H1 (cell line): ENCODE measurements at regions not wholly inside any gene's neighbourhood (a gene's known extent, or its start where the extent isn't known, plus 50 kb on each side); places are given as distances from the start of the nearest gene placed in this dataset.

Source experiments
- CTCF ChIA-PET: fragments of 300-600 bp; sonication (Branson Sonifier 250); formaldehyde crosslinking; loops from one replicate; lab custom pipeline; 2021; ENCODE audit not compliant: partially characterized antibody; lab: Charles Lee
- POLR2A ChIA-PET: fragments of 300-600 bp; sonication (Branson Sonifier 250); formaldehyde crosslinking; loops from one replicate; lab custom pipeline; 2021; ENCODE audit warnings: inconsistent platforms; ENCODE audit not compliant: partially characterized antibody; lab: Charles Lee
- DNase-seq, 2 experiments: peaks; one replicate each; pipeline versions ENCODE4 v3.0.0 to v3.0.0-alpha.2; 2010 to 2022; ENCODE audit warnings: low spot score in 2 of 2, low read depth in 1 of 2, mixed read lengths in 1 of 2
- FAIRE-seq: peaks from 2 replicates; lab custom pipeline; 2011; peaks lifted over from hg19 to GRCh38; lab: Jason Lieb, UNC
- H2AFZ ChIP-seq: 2 replicates; pipeline ENCODE4 v1.8.1; 2012; ENCODE audit warnings: low read length, inconsistent platforms
- H2AK5ac ChIP-seq: 2 replicates; pipeline ENCODE4 v1.6.1; 2013; ENCODE audit warnings: low read depth, low read length
- H2BK120ac ChIP-seq: replicated peaks from 2 replicates; pipeline ENCODE3; 2013; ENCODE audit warnings: low read depth, low read length, inconsistent platforms
- H2BK12ac ChIP-seq: 2 replicates; pipeline ENCODE4 v1.6.1; 2013; ENCODE audit warnings: low read depth, low read length
- H2BK15ac ChIP-seq: 2 replicates; pipeline ENCODE4 v1.6.1; 2013; ENCODE audit warnings: low read length
- H2BK20ac ChIP-seq: 2 replicates; pipeline ENCODE4 v1.6.1; 2013; ENCODE audit warnings: low read length
- H2BK5ac ChIP-seq: 2 replicates; pipeline ENCODE4 v1.6.1; 2013; ENCODE audit warnings: low read depth, low read length
- H3K14ac ChIP-seq: 2 replicates; pipeline ENCODE4 v1.6.1; 2013; ENCODE audit warnings: inconsistent platforms; ENCODE audit not compliant: insufficient read length
- H3K18ac ChIP-seq: 2 replicates; pipeline ENCODE4 v1.6.1; 2013; ENCODE audit warnings: low read length; ENCODE audit errors: extremely low read depth
- H3K23ac ChIP-seq: 2 replicates; pipeline ENCODE4 v1.6.1; 2013; ENCODE audit warnings: inconsistent platforms; ENCODE audit not compliant: insufficient read length
- H3K23me2 ChIP-seq: 2 replicates; pipeline ENCODE4 v1.6.1; 2013; ENCODE audit warnings: low read depth, low read length
- H3K27ac ChIP-seq: 2 replicates; pipeline ENCODE4 v1.6.1; 2011; ENCODE audit warnings: low read depth, low read length, inconsistent platforms
- H3K27me3 ChIP-seq, 4 experiments: replicated peaks in 1 of 4; 1 replicate in 1 of 4; 2 replicates in 3 of 4; pipeline versions ENCODE4 v1.6.1 to v1.8.1; 2011 to 2013; ENCODE audit warnings: low read length in 3 of 4, mild to moderate bottlenecking in 3 of 4, inconsistent platforms in 2 of 4, mixed read lengths in 2 of 4, moderate library complexity in 1 of 4; ENCODE audit not compliant: control insufficient read depth in 3 of 4, insufficient read depth in 3 of 4; ENCODE audit errors: extremely low read depth in 1 of 4
- H3K36me3 ChIP-seq, 4 experiments: 2 replicates each; pipeline versions ENCODE4 v1.6.1 to v1.8.1; 2011 to 2013; ENCODE audit warnings: mild to moderate bottlenecking in 4 of 4, low read length in 3 of 4, moderate library complexity in 2 of 4, control low read depth in 1 of 4, inconsistent platforms in 1 of 4; ENCODE audit not compliant: insufficient read depth in 4 of 4, control insufficient read depth in 2 of 4
- H3K4ac ChIP-seq: replicated peaks from 2 replicates; pipeline ENCODE3; 2013; ENCODE audit warnings: low read length, low read depth, mixed read lengths, inconsistent platforms; ENCODE audit not compliant: insufficient read length
- H3K4me1 ChIP-seq, 4 experiments: replicated peaks in 1 of 4; 1 replicate in 1 of 4; 2 replicates in 3 of 4; pipeline versions ENCODE4 v1.6.1 to v1.8.1; 2011 to 2013; ENCODE audit warnings: low read length in 3 of 4, inconsistent platforms in 2 of 4, mixed read lengths in 1 of 4; ENCODE audit not compliant: insufficient read depth in 4 of 4, control insufficient read depth in 3 of 4
- H3K4me2 ChIP-seq, 2 experiments: 2 replicates each; pipeline versions ENCODE4 v1.6.1 to v1.8.1; 2011 to 2013; ENCODE audit warnings: low read depth in 2 of 2, low read length in 2 of 2, control low read depth in 1 of 2, inconsistent platforms in 1 of 2, mild to moderate bottlenecking in 1 of 2; ENCODE audit not compliant: insufficient read depth in 1 of 2
- H3K4me3 ChIP-seq, 4 experiments: fragments of 200-600, 300-600 bp in 1 of 4; sonication (generic), shearing (Covaris generic), sonication (Bioruptor Twin) in 1 of 4; 2 replicates each; pipeline versions ENCODE4 v1.5.1 to v1.8.1; 2011 to 2016; ENCODE audit warnings: low read length in 4 of 4, low read depth in 3 of 4, control low read depth in 2 of 4, inconsistent platforms in 2 of 4, mild to moderate bottlenecking in 2 of 4, mixed read lengths in 1 of 4, moderate library complexity in 1 of 4; ENCODE audit not compliant: insufficient read depth in 2 of 4; ENCODE audit errors: extremely low read depth in 1 of 4
- H3K56ac ChIP-seq: replicated peaks from 2 replicates; pipeline ENCODE3; 2013; ENCODE audit warnings: low read depth, mild to moderate bottlenecking, mixed read lengths, low read length, inconsistent platforms; ENCODE audit not compliant: insufficient read length
- H3K79me1 ChIP-seq: 2 replicates; pipeline ENCODE4 v1.6.1; 2013; ENCODE audit warnings: low read depth, low read length, control low read depth
- H3K79me2 ChIP-seq, 2 experiments: 2 replicates each; pipeline versions ENCODE4 v1.6.1 to v1.8.1; 2012 to 2013; ENCODE audit warnings: low read length in 2 of 2, mild to moderate bottlenecking in 2 of 2, inconsistent platforms in 1 of 2; ENCODE audit not compliant: insufficient read depth in 2 of 2, control insufficient read depth in 1 of 2
- H3K9ac ChIP-seq, 4 experiments: replicated peaks in 1 of 4; 1 replicate in 1 of 4; 2 replicates in 3 of 4; pipeline versions ENCODE4 v1.6.1 to v1.8.1; 2011 to 2013; ENCODE audit warnings: low read depth in 3 of 4, low read length in 3 of 4, control low read depth in 2 of 4, mild to moderate bottlenecking in 2 of 4, moderate library complexity in 2 of 4, inconsistent platforms in 1 of 4; ENCODE audit errors: extremely low read depth in 1 of 4
- H3K9me3 ChIP-seq, 2 experiments: 2 replicates each; pipeline versions ENCODE4 v1.6.1 to v1.8.1; 2012 to 2013; ENCODE audit warnings: mild to moderate bottlenecking in 2 of 2, moderate library complexity in 2 of 2, control low read depth in 1 of 2, inconsistent platforms in 1 of 2, low read depth in 1 of 2, low read length in 1 of 2, mixed read lengths in 1 of 2; ENCODE audit not compliant: insufficient read depth in 2 of 2
- H4K20me1 ChIP-seq, 2 experiments: replicated peaks in 1 of 2; 2 replicates each; pipeline versions ENCODE3 to v1.8.1; 2011 to 2013; ENCODE audit warnings: inconsistent platforms in 2 of 2, low read length in 2 of 2, mild to moderate bottlenecking in 1 of 2; ENCODE audit not compliant: insufficient read depth in 2 of 2, control insufficient read depth in 1 of 2
- H4K5ac ChIP-seq: 2 replicates; pipeline ENCODE4 v1.6.1; 2013; ENCODE audit warnings: low read length, low read depth, mixed read lengths, inconsistent platforms; ENCODE audit not compliant: insufficient read length
- H4K8ac ChIP-seq: 2 replicates; pipeline ENCODE4 v1.8.0; 2013; ENCODE audit warnings: mild to moderate bottlenecking, moderate library complexity, low read length, inconsistent platforms; ENCODE audit not compliant: insufficient read depth; ENCODE audit errors: extremely low read depth
- H4K91ac ChIP-seq: replicated peaks from 2 replicates; pipeline ENCODE3; 2013; ENCODE audit warnings: low read length, mixed read lengths, inconsistent platforms; ENCODE audit not compliant: insufficient read length
- CBX5 ChIP-seq: fragments of 300-800, 300-1000 bp; sonication (generic); IDR thresholded peaks from 2 replicates; pipeline ENCODE4 v1.7.1; 2016; ENCODE audit warnings: antibody characterized with exemption, low read length, low read depth
- CBX8 ChIP-seq: fragments of 300-800, 300-1000 bp; sonication (generic); IDR thresholded peaks from 2 replicates; pipeline ENCODE4 v1.7.1; 2016; ENCODE audit warnings: low read depth, low read length, borderline replicate concordance
- CEBPB ChIP-seq: IDR thresholded peaks from 2 replicates; pipeline ENCODE4 v1.6.1; 2012; ENCODE audit warnings: low read depth, low read length
- FOSL1 ChIP-seq: IDR thresholded peaks from 2 replicates; pipeline ENCODE4 v1.6.1; 2011; ENCODE audit warnings: mild to moderate bottlenecking, low read depth, low read length, moderate library complexity; ENCODE audit not compliant: insufficient read depth
- GTF2F1 ChIP-seq: IDR thresholded peaks from 2 replicates; pipeline ENCODE4 v1.6.1; 2012; ENCODE audit warnings: low read depth, low read length, improper control_type of control experiment, borderline replicate concordance
- POU5F1 ChIP-seq: IDR thresholded peaks from 2 replicates; pipeline ENCODE4 v1.6.1; 2011; ENCODE audit warnings: low read depth, mild to moderate bottlenecking, low read length, moderate library complexity
- SIN3A ChIP-seq, 2 experiments: IDR thresholded peaks in 1 of 2; conservative IDR thresholded peaks in 1 of 2; 2 replicates each; pipeline ENCODE4 v1.6.1; 2011 to 2012; ENCODE audit warnings: low read length in 2 of 2, improper control_type of control experiment in 1 of 2, low read depth in 1 of 2, mild to moderate bottlenecking in 1 of 2
- SP4 ChIP-seq: IDR thresholded peaks from 2 replicates; pipeline ENCODE4 v1.6.1; 2012; ENCODE audit warnings: low read length, inconsistent platforms
- SUZ12 ChIP-seq: fragments of 200-600 bp; sonication (generic); IDR thresholded peaks from 2 replicates; pipeline ENCODE4 v1.6.1; 2012; ENCODE audit warnings: mild to moderate bottlenecking, inconsistent platforms, low read length, moderate library complexity, mixed read lengths
- ZNF274 ChIP-seq: IDR thresholded peaks from 2 replicates; pipeline ENCODE4 v1.7.0; 2012; ENCODE audit warnings: low read length, borderline replicate concordance; ENCODE audit errors: extremely low read depth
- whole genome bisulfite sequencing, 2 experiments: shearing (Covaris generic) in 1 of 2; methylation state at CpG; one replicate each; pipeline versions ENCODE4 v1.1.6 to v1.1.7; 2013 to 2015; ENCODE audit warnings: low lambda C conversion rate in 2 of 2, mixed read lengths in 2 of 2, inconsistent platforms in 1 of 2, low coverage in 1 of 2, missing lambda C conversion rate in 1 of 2; ENCODE audit not compliant: insufficient replicate concordance in 2 of 2, insufficient coverage in 1 of 2, insufficient read length in 1 of 2; ENCODE audit errors: extremely low coverage in 1 of 2, missing lambda C conversion rate in 1 of 2; 5-methylcytosine and 5-hydroxymethylcytosine counted together
- TF ChIP-seq, protein P1 (sequence below): IDR thresholded peaks from 2 replicates; pipeline ENCODE4 v1.6.1; 2011; ENCODE audit warnings: low read depth, mild to moderate bottlenecking, low read length; ENCODE audit not compliant: insufficient read depth
- TF ChIP-seq, protein P2 (sequence below): IDR thresholded peaks from 2 replicates; pipeline ENCODE4 v1.6.1; 2012; ENCODE audit warnings: low read length, inconsistent platforms
- TF ChIP-seq, protein P3 (sequence below): IDR thresholded peaks from 2 replicates; pipeline ENCODE4 v1.6.1; 2012; ENCODE audit warnings: inconsistent platforms

DNA sequence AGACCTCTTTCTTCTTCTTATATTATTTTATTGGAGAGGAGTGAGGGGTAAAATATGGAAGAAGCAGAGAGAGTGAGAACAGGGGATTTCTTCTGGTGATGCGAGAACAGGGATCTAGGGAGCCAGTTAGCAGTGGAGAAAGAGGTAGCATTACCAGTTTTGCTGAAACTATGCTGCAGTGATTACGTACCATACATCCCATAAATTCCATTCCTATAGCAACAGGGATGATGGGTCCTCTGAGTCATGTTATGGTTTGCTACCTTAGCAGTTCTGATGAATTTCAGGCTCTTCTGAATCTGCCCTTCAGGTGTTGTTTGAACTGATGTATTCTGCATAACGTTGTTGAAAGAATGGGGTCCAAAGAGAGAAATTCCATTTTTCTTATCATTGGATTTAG is 625.4 kb upstream of the LRFN5 start:
- Histone ChIP-seq H3K14ac (no peak overlapping the region), H3K27ac (no peak overlapping the region), H4K5ac (no peak overlapping the region), H3K4me1 (no peaks in the 10 kb centered on the region), H3K18ac (no peak overlapping the region), H2BK20ac (no peak overlapping the region), H2BK5ac (no peak overlapping the region), H4K91ac (no peak overlapping the region), H4K20me1 (no peaks in the 10 kb centered on the region), H3K56ac (no peak overlapping the region), H2BK120ac (no peak overlapping the region), H3K4ac (no peak overlapping the region), H4K8ac (no peak overlapping the region), H3K27me3 (no peaks in the 10 kb centered on the region), H3K9me3 (no peaks in the 10 kb centered on the region), H3K23ac (no peak overlapping the region), H2AK5ac (no peak overlapping the region), H3K23me2 (no peaks in the 10 kb centered on the region), H3K4me2 (no peak overlapping the region), H3K79me1 (no peaks in the 10 kb centered on the region), H3K36me3 (no peaks in the 10 kb centered on the region), H3K9ac (no peak overlapping the region), H2AFZ (no peak overlapping the region), H2BK12ac (no peak overlapping the region), H3K79me2 (no peaks in the 10 kb centered on the region), H3K4me3 (no peak overlapping the region), H2BK15ac (no peak overlapping the region)
- DNase-seq (no peak), FAIRE-seq (no peak)
- CTCF ChIA-PET: no interaction called here
- POLR2A ChIA-PET: no interaction called here
- 98% methylated on average over 3 of the region's 3 CpGs; no CpG with 5 or more reads in 1 of the 2 experiments for WGBS, 2 experiments
- no peak for TF ChIP-seq GTF2F1
- TF ChIP-seq ZNF274: no peak
- TF ChIP-seq CBX8: no peak
- TF ChIP-seq POU5F1: no peak
- no peak for TF ChIP-seq CEBPB
- no peak for TF ChIP-seq FOSL1
- no peak for TF ChIP-seq CBX5
- no peak for TF ChIP-seq SUZ12
- TF ChIP-seq SP4: no peak
- TF ChIP-seq, protein P1, sequence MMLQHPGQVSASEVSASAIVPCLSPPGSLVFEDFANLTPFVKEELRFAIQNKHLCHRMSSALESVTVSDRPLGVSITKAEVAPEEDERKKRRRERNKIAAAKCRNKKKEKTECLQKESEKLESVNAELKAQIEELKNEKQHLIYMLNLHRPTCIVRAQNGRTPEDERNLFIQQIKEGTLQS: no peak
- no peak for TF ChIP-seq SIN3A (conservative IDR thresholded peaks at IDR 0.05 in 1 of 2, IDR thresholded peaks at IDR 0.05 in 1 of 2; ENCODE audit: low read depth in 1 of 2, low read length in 2 of 2)
- TF ChIP-seq, protein P2, sequence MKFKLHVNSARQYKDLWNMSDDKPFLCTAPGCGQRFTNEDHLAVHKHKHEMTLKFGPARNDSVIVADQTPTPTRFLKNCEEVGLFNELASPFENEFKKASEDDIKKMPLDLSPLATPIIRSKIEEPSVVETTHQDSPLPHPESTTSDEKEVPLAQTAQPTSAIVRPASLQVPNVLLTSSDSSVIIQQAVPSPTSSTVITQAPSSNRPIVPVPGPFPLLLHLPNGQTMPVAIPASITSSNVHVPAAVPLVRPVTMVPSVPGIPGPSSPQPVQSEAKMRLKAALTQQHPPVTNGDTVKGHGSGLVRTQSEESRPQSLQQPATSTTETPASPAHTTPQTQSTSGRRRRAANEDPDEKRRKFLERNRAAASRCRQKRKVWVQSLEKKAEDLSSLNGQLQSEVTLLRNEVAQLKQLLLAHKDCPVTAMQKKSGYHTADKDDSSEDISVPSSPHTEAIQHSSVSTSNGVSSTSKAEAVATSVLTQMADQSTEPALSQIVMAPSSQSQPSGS: no peak
- TF ChIP-seq, protein P3, sequence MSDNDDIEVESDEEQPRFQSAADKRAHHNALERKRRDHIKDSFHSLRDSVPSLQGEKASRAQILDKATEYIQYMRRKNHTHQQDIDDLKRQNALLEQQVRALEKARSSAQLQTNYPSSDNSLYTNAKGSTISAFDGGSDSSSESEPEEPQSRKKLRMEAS: no peak
